ENCODE measurements at regions not wholly inside any gene's neighbourhood (a gene's known extent, or its start where the extent isn't known, plus 50 kb on each side); places are given as distances from the start of the nearest gene placed in this dataset.

- H3K27me3 Mint-ChIP-seq (ENCODE audit: low read depth): no peaks in the 10 kb centered on the region
These were observed 202.1 kb upstream of the AKR1E2 start for GRCh38 chr10:4623757-4624420.

More at GRCh38 chr10:4623757-4624420, 202.1 kb upstream of the AKR1E2 start:
- Mint-ChIP-seq H3K36me3 (ENCODE audit: insufficient read depth in 1 of 3, low read depth in 3 of 3) (peaks cover 0 to 10% (median 4%) of the 10 kb centered on the region in 3 experiments; a peak in 3 of 7 replicates), H3K4me1 (peaks cover 9% of the 10 kb centered on the region in 2 experiments), H3K27ac (no peak overlapping the region), H3K9me3 (peaks cover 9 to 13% of the 10 kb centered on the region in 2 experiments; a peak in 3 of 5 replicates), H3K4me3 (no peak overlapping the region)
- H3K27me3 ChIP-seq (ENCODE audit: insufficient read depth, low read length): no peaks in the 10 kb centered on the region
- H4K8ac ChIP-seq (replicated peaks; ENCODE audit: insufficient read length, low read depth, low read length): no peak overlapping the region
- H2BK20ac ChIP-seq (ENCODE audit: low read depth, low read length, poor library complexity, severe bottlenecking): no peak overlapping the region
- H3K79me2 ChIP-seq (ENCODE audit: insufficient read depth, low read length): no peaks in the 10 kb centered on the region
- H4K20me1 ChIP-seq (ENCODE audit: control insufficient read depth, insufficient read depth, insufficient read length): no peaks in the 10 kb centered on the region
- H3K4ac ChIP-seq (ENCODE audit: low read depth, low read length): no peak overlapping the region
- H3K4me1 ChIP-seq (ENCODE audit: insufficient read depth, low read length): no peaks in the 10 kb centered on the region
- no peaks in the 10 kb centered on the region for H3K23me2 ChIP-seq (ENCODE audit: insufficient read length, low read depth, low read length, poor library complexity, severe bottlenecking)
- H2AFZ ChIP-seq (ENCODE audit: low read length): no peak overlapping the region
- no peak overlapping the region for H2BK12ac ChIP-seq (ENCODE audit: insufficient read length, low read depth, low read length)
- no peaks in the 10 kb centered on the region for H3K79me1 ChIP-seq (ENCODE audit: insufficient read depth, low read depth, low read length, poor library complexity, severe bottlenecking)
- H3K27ac ChIP-seq (ENCODE audit: insufficient read length, low read depth, low read length): no peak overlapping the region
- H3K9me3 ChIP-seq (ENCODE audit: control insufficient read depth, low read depth, low read length): no peaks in the 10 kb centered on the region
- no peak overlapping the region for H2BK120ac ChIP-seq (ENCODE audit: low read depth, low read length, poor library complexity, severe bottlenecking)
- no peak overlapping the region for H4K91ac ChIP-seq (ENCODE audit: insufficient read length, low read depth, low read length)
- H3K56ac ChIP-seq (ENCODE audit: insufficient read length, low read depth, low read length): no peak overlapping the region
- H4K5ac ChIP-seq (ENCODE audit: insufficient read length, low read depth, low read length): no peak overlapping the region
- WGBS (ENCODE audit: extremely low coverage, insufficient read length, low lambda C conversion rate): no CpG with 5 or more reads among the region's 1 CpG
- no peak overlapping the region for H3K18ac ChIP-seq (ENCODE audit: insufficient read length, low read depth, low read length)
- no peak overlapping the region for H3K23ac ChIP-seq (ENCODE audit: insufficient read length, low read depth, low read length)
- no peak overlapping the region for H2AK5ac ChIP-seq (ENCODE audit: insufficient read length, low read length)
- no peak for DNase-seq
- H2BK5ac ChIP-seq (ENCODE audit: insufficient read length, low read length): no peak overlapping the region
- H3T11ph ChIP-seq (ENCODE audit: low read length): no peak overlapping the region
- no peak for TF ChIP-seq CTCF (conservative IDR thresholded peaks at IDR 0.05)
- H3K14ac ChIP-seq (ENCODE audit: insufficient read depth, low read length): no peak overlapping the region
- H2BK15ac ChIP-seq (ENCODE audit: low read depth, low read length): no peak overlapping the region
- H3K9ac ChIP-seq (ENCODE audit: extremely low read depth, insufficient read length, low read length): no peak overlapping the region
- no peak overlapping the region for H3K4me2 ChIP-seq (ENCODE audit: insufficient read depth, insufficient read length, low read length)
